Peyer's patch (tissue), 4 donors: ENCODE measurements at regions not wholly inside any gene's neighbourhood (a gene's known extent, or its start where the extent isn't known, plus 50 kb on each side); places are given as distances from the start of the nearest gene placed in this dataset.

Source experiments
- DNase-seq, 3 donors: peaks; one replicate each; pipeline ENCODE4 v3.0.0-alpha.2; 2017 to 2019
- H3K27ac ChIP-seq, 4 donors: fragments of 200-600 bp; sonication (generic); one replicate each; pipeline ENCODE4 v1.5.1; 2016 to 2019
- H3K27me3 ChIP-seq, 2 donors: fragments of 200-600 bp; sonication (generic); one replicate each; pipeline ENCODE4 v1.5.1; 2019
- H3K36me3 ChIP-seq, 3 donors: fragments of 200-600 bp; sonication (generic); one replicate each; pipeline ENCODE4 v1.5.1; 2016 to 2019
- H3K4me1 ChIP-seq, 4 donors: fragments of 200-600 bp; sonication (generic); one replicate each; pipeline ENCODE4 v1.5.1; 2016 to 2019
- H3K4me3 ChIP-seq, 4 donors: fragments of 200-600 bp; sonication (generic); 1 replicate in 3 of 4; 2 replicates in 1 of 4; pipeline ENCODE4 v1.5.1; 2016 to 2019; ENCODE audit warnings: mild to moderate bottlenecking in 1 of 4
- H3K9me3 ChIP-seq, 4 donors: fragments of 200-600 bp; sonication (generic); one replicate each; pipeline ENCODE4 v1.5.1; 2016 to 2019; ENCODE audit warnings: mild to moderate bottlenecking in 1 of 4
- CTCF ChIP-seq, 6 experiments: fragments of 450-650 bp in 4 of 6; fragments of 200-600 bp in 2 of 6; sonication (generic) in 1 of 6; IDR thresholded peaks; one replicate each; pipeline ENCODE4 v1.5.1; 2017 to 2019; ENCODE audit warnings: antibody characterized with exemption in 6 of 6, mild to moderate bottlenecking in 3 of 6, moderate library complexity in 1 of 6
- POLR2A ChIP-seq, 2 donors: fragments of 450-650 bp; IDR thresholded peaks; one replicate each; pipeline ENCODE4 v1.5.1; 2017; ENCODE audit warnings: antibody characterized with exemption in 2 of 2, mild to moderate bottlenecking in 2 of 2, moderate library complexity in 2 of 2

DNA sequence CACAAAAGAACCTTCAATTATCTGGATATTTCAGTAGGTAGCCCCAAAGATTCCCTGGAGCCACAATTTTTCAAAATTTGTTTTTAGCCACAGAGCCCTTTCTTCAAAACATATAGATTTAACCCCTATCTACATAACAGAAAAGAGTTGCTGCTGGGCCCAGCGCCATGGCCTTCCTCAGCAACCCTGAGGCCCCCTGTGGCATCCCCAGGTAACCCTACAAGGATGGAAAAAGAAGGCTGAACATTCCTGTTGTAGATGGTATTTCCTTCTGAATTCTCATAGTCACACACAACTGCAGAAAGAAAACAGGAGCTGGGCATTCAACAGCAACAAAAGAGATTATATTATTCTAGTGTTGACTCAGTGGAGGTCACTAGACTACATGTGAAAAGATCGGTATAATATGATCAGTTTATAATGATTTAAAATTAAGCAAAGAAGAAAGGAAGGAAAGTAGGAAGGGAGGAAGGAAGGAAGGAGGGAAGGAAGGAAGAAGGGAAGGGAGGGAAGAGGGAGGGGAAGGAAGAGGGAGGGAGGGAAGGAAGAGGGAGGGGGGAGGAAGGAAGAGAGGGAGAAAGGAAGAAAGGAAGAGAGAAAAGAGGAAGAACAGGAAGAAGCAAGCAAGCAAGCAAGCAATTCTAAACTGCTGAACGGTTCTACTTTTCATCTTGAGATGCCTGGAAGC, 342.5 kb upstream of the NR2F2 start:
- Histone ChIP-seq H3K4me3 (no peak overlapping the region), H3K27ac (no peak overlapping the region), H3K27me3 (no peaks in the 10 kb centered on the region), H3K4me1 (no peaks in the 10 kb centered on the region), H3K36me3 (no peaks in the 10 kb centered on the region), H3K9me3 (no peaks in the 10 kb centered on the region)
- DNase-seq = no peak
- no peak for TF ChIP-seq POLR2A (IDR thresholded peaks at IDR 0.05)
- TF ChIP-seq CTCF (IDR thresholded peaks at IDR 0.05) = no peak

- TF ChIP-seq POLR2A (IDR thresholded peaks at IDR 0.05) (no peak), CTCF (IDR thresholded peaks at IDR 0.05) (no peak)
- Histone ChIP-seq H3K4me1 (no peaks in the 10 kb centered on the region), H3K27ac (no peak overlapping the region), H3K27me3 (no peaks in the 10 kb centered on the region), H3K36me3 (no peaks in the 10 kb centered on the region), H3K9me3 (no peaks in the 10 kb centered on the region), H3K4me3 (no peak overlapping the region)
- no peak for DNase-seq
Observed at GRCh38 chr15:95988574-95988887, 342.0 kb upstream of the NR2F2 start.

DNA sequence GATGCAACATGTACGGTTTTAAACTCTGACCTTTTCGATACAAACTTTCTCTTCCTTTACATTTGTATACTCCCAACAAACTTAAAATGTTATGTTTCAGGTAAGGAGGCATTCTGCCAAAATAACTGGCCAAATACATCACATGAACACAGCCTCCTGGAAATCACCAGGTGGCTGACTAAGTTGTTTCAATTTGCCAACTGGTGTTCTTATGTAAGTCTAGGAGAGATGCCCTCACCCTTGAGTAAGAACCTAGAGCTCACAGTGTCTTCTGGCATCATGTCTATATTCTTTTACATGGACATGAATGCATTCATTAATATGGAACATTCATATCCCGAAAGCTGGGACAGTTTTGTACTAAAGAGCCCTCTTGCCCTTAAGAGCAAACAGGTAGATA, 341.1 kb upstream of the NR2F2 start:
- H3K36me3 ChIP-seq = no peaks in the 10 kb centered on the region
- H3K27me3 ChIP-seq = no peaks in the 10 kb centered on the region
- H3K4me3 ChIP-seq = no peak overlapping the region
- DNase-seq = no peak
- H3K9me3 ChIP-seq = no peaks in the 10 kb centered on the region
- TF ChIP-seq POLR2A (IDR thresholded peaks at IDR 0.05) (no peak), CTCF (IDR thresholded peaks at IDR 0.05) (no peak)
- no peaks in the 10 kb centered on the region for H3K4me1 ChIP-seq
- no peak overlapping the region for H3K27ac ChIP-seq

DNA sequence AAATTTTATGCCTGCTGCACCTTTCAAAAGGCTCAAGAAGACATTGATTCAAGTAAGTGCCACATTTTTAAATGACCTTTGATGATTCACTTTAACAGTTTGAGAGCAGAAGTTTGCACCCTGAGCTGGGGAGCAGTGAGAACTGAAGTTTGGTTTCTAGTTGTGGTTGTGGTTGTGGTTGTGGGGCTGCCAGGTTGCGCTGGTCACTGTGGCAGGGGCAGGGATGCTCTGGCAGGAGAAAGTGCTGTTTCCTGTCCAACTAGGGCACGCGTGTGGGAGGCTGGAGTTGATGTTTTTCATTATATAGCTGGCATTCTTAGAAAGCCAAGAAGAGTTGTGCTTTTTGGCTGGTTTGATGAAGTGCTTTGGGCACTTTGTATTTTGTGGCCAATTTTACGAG, 339.7 kb upstream of the NR2F2 start:
- Histone ChIP-seq H3K4me3 (no peak overlapping the region), H3K27me3 (no peaks in the 10 kb centered on the region), H3K27ac (no peak overlapping the region), H3K36me3 (no peaks in the 10 kb centered on the region), H3K4me1 (no peaks in the 10 kb centered on the region), H3K9me3 (no peaks in the 10 kb centered on the region)
- DNase-seq = no peak
- TF ChIP-seq POLR2A (IDR thresholded peaks at IDR 0.05) = no peak
- TF ChIP-seq CTCF (IDR thresholded peaks at IDR 0.05) = no peak

GRCh38 chr15:95994418-95994817, 336.1 kb upstream of the NR2F2 start:
- H3K4me3 ChIP-seq = no peak overlapping the region
- no peak overlapping the region for H3K27ac ChIP-seq
- DNase-seq = no peak
- H3K27me3 ChIP-seq = no peaks in the 10 kb centered on the region
- no peaks in the 10 kb centered on the region for H3K36me3 ChIP-seq
- TF ChIP-seq POLR2A (IDR thresholded peaks at IDR 0.05) (no peak), CTCF (IDR thresholded peaks at IDR 0.05) (no peak)
- no peaks in the 10 kb centered on the region for H3K9me3 ChIP-seq
- no peaks in the 10 kb centered on the region for H3K4me1 ChIP-seq
